ENCODE measurements at regions not wholly inside any gene's neighbourhood (a gene's known extent, or its start where the extent isn't known, plus 50 kb on each side); places are given as distances from the start of the nearest gene placed in this dataset.
"Not testable (repeated sequence)": the region's sequence is repeated elsewhere in the genome, so short reads cannot be mapped to it uniquely, and the experiment has no call there.

GRCh38 chr12:42729535-42729900 lies 140.0 kb upstream of the PRICKLE1 start:
- Histone ChIP-seq H3K27me3 (no peaks in the 10 kb centered on the region), H3K36me3 (no peaks in the 10 kb centered on the region)

GRCh38 chr12:42728770-42729534 lies 139.4 kb upstream of the PRICKLE1 start:
- H3K27ac ChIP-seq = no peak overlapping the region
- H3K9me3 ChIP-seq = peaks cover 0 to 6% (median 0%) of the 10 kb centered on the region in 4 donors
- no peak for DNase-seq
- TF ChIP-seq CTCF (IDR thresholded peaks at IDR 0.05) (no peak), POLR2A (IDR thresholded peaks at IDR 0.05) (no peak)
- no peak overlapping the region for H3K4me3 ChIP-seq
- H3K27me3 ChIP-seq = no peaks in the 10 kb centered on the region
- H3K36me3 ChIP-seq = no peaks in the 10 kb centered on the region
- H3K4me1 ChIP-seq = no peaks in the 10 kb centered on the region

More at GRCh38 chr12:42729535-42729900, 140.0 kb upstream of the PRICKLE1 start:
- H3K4me3 ChIP-seq = no peak overlapping the region
- no peaks in the 10 kb centered on the region for H3K4me1 ChIP-seq
- H3K27ac ChIP-seq = no peak overlapping the region
- peaks cover 0 to 6% (median 0%) of the 10 kb centered on the region in 4 donors for H3K9me3 ChIP-seq
- TF ChIP-seq CTCF (IDR thresholded peaks at IDR 0.05) (no peak), POLR2A (IDR thresholded peaks at IDR 0.05) (no peak)
- no peak for DNase-seq

- no peak for DNase-seq
- H3K36me3 ChIP-seq = no peaks in the 10 kb centered on the region
These were observed 138.7 kb upstream of the PRICKLE1 start for GRCh38 chr12:42728287-42728686.

GRCh38 chr12:42725809-42726208 lies 136.3 kb upstream of the PRICKLE1 start:
- TF ChIP-seq POLR2A (IDR thresholded peaks at IDR 0.05) = no peak
- TF ChIP-seq CTCF (IDR thresholded peaks at IDR 0.05) = no peak

More at GRCh38 chr12:42728287-42728686, 138.7 kb upstream of the PRICKLE1 start:
- H3K9me3 ChIP-seq = peaks cover 0 to 6% (median 0%) of the 10 kb centered on the region in 4 donors
- no peak for TF ChIP-seq POLR2A (IDR thresholded peaks at IDR 0.05)
- TF ChIP-seq CTCF (IDR thresholded peaks at IDR 0.05) = no peak
- no peaks in the 10 kb centered on the region for H3K4me1 ChIP-seq
- no peak overlapping the region for H3K4me3 ChIP-seq
- no peaks in the 10 kb centered on the region for H3K27me3 ChIP-seq
- H3K27ac ChIP-seq = no peak overlapping the region

GRCh38 chr12:42716491-42716891 lies 126.9 kb upstream of the PRICKLE1 start:
- Histone ChIP-seq H3K4me3 (no peak overlapping the region), H3K27ac (no peak overlapping the region), H3K27me3 (no peaks in the 10 kb centered on the region), H3K4me1 (no peaks in the 10 kb centered on the region), H3K36me3 (no peaks in the 10 kb centered on the region), H3K9me3 (no peaks in the 10 kb centered on the region)
- no peak for TF ChIP-seq POLR2A (IDR thresholded peaks at IDR 0.05)
- TF ChIP-seq CTCF (IDR thresholded peaks at IDR 0.05) = no peak
- no peak for DNase-seq

More at GRCh38 chr12:42725809-42726208, 136.3 kb upstream of the PRICKLE1 start:
- Histone ChIP-seq H3K27me3 (no peaks in the 10 kb centered on the region), H3K4me1 (no peaks in the 10 kb centered on the region), H3K4me3 (no peak overlapping the region), H3K9me3 (peaks cover 0 to 6% (median 0%) of the 10 kb centered on the region in 4 donors), H3K36me3 (no peaks in the 10 kb centered on the region), H3K27ac (no peak overlapping the region)
- DNase-seq = no peak

GRCh38 chr12:42713566-42713965 lies 124.0 kb upstream of the PRICKLE1 start:
- H3K4me3 ChIP-seq, H3K27ac ChIP-seq, H3K36me3 ChIP-seq, H3K4me1 ChIP-seq, H3K27me3 ChIP-seq, H3K9me3 ChIP-seq, DNase-seq: not testable (repeated sequence)

GRCh38 chr12:42708374-42708773 lies 118.8 kb upstream of the PRICKLE1 start:
- not testable (repeated sequence) for H3K4me3 ChIP-seq, DNase-seq, H3K27ac ChIP-seq, H3K27me3 ChIP-seq, H3K36me3 ChIP-seq, H3K9me3 ChIP-seq, H3K4me1 ChIP-seq

All from Peyer's patch (tissue), 4 donors.